MM.1S (cell line): ENCODE measurements at regions not wholly inside any gene's neighbourhood (a gene's known extent, or its start where the extent isn't known, plus 50 kb on each side); places are given as distances from the start of the nearest gene placed in this dataset.

ENCODE experiments used
- DNase-seq: peaks from one replicate; pipeline ENCODE4 v3.0.0-alpha.2; 2015
- H2AFZ ChIP-seq: fragments of 300-600 bp; sonication (generic); 2 replicates; pipeline ENCODE4 v1.6.0; 2016; ENCODE audit warnings: antibody characterized with exemption, low read length
- H3F3A ChIP-seq: fragments of 300-600 bp; sonication (generic); 2 replicates; pipeline ENCODE4 v1.6.1; 2016; ENCODE audit warnings: mild to moderate bottlenecking, antibody characterized with exemption, low read length, moderate library complexity, mixed read lengths; ENCODE audit not compliant: insufficient read depth
- H3K27ac ChIP-seq: fragments of 300-600 bp; sonication (generic); 2 replicates; pipeline ENCODE4 v1.5.1; 2016; ENCODE audit warnings: mild to moderate bottlenecking, low read length
- H3K27me3 ChIP-seq: fragments of 300-600 bp; sonication (generic); replicated peaks from 2 replicates; pipeline ENCODE4 v1.6.0; 2016; ENCODE audit warnings: low read length; ENCODE audit not compliant: insufficient read depth
- H3K36me3 ChIP-seq: fragments of 300-600 bp; sonication (generic); replicated peaks from 2 replicates; pipeline ENCODE4 v1.6.1; 2016; ENCODE audit warnings: mild to moderate bottlenecking, low read length, mixed read lengths; ENCODE audit not compliant: insufficient read depth
- H3K4me1 ChIP-seq: fragments of 300-600 bp; sonication (generic); 2 replicates; pipeline ENCODE4 v1.6.1; 2016; ENCODE audit warnings: low read length, mixed read lengths
- H3K4me2 ChIP-seq: fragments of 300-600 bp; sonication (generic); 2 replicates; pipeline ENCODE4 v1.6.0; 2016; ENCODE audit warnings: low read depth, low read length
- H3K4me3 ChIP-seq: fragments of 300-600 bp; sonication (generic); 2 replicates; pipeline ENCODE4 v1.5.1; 2016; ENCODE audit warnings: low read length, mixed read lengths
- H3K79me2 ChIP-seq: fragments of 300-600 bp; sonication (generic); 2 replicates; pipeline ENCODE4 v1.6.1; 2016; ENCODE audit warnings: mixed run types, low read length, mixed read lengths
- H3K9ac ChIP-seq: fragments of 300-600 bp; sonication (generic); 2 replicates; pipeline ENCODE4 v1.6.1; 2016; ENCODE audit warnings: low read length, mixed read lengths
- H3K9me2 ChIP-seq: fragments of 300-600 bp; sonication (generic); replicated peaks from 2 replicates; pipeline ENCODE4 v1.6.1; 2016; ENCODE audit warnings: mild to moderate bottlenecking, low read length, mixed read lengths; ENCODE audit not compliant: insufficient read depth
- H3K9me3 ChIP-seq: fragments of 300-600 bp; sonication (generic); replicated peaks from 2 replicates; pipeline ENCODE4 v1.6.1; 2016; ENCODE audit warnings: mild to moderate bottlenecking, low read length, mixed read lengths; ENCODE audit not compliant: insufficient read depth
- H4K20me1 ChIP-seq: fragments of 300-600 bp; sonication (generic); 2 replicates; pipeline ENCODE4 v1.6.1; 2016; ENCODE audit warnings: mild to moderate bottlenecking, low read length, moderate library complexity, mixed read lengths; ENCODE audit not compliant: insufficient read depth
- CTCF ChIP-seq: fragments of 300-600 bp; sonication (generic); IDR thresholded peaks from 2 replicates; pipeline ENCODE4 v1.5.1; 2016; ENCODE audit warnings: antibody characterized with exemption, low read length, mixed read lengths
- EZH2 ChIP-seq: fragments of 300-600 bp; sonication (generic); optimal IDR thresholded peaks from 2 replicates; pipeline ENCODE3; 2017; ENCODE audit warnings: low read depth, mild to moderate bottlenecking, antibody characterized with exemption, low read length, mixed read lengths
- EZH2phosphoT487 ChIP-seq: fragments of 300-600 bp; sonication (generic); IDR thresholded peaks from 2 replicates; pipeline ENCODE4 v1.6.1; 2018; ENCODE audit warnings: antibody characterized with exemption, low read length

- TF ChIP-seq EZH2 (no peak), CTCF (no peak), EZH2phosphoT487 (no peak)
- Histone ChIP-seq H3F3A (no peaks in the 10 kb centered on the region), H3K4me1 (no peaks in the 10 kb centered on the region), H3K27me3 (0 out of 2 replicates have a peak, but pooled peaks cover 6% of the 10 kb centered on the region), H3K79me2 (no peaks in the 10 kb centered on the region), H4K20me1 (no peaks in the 10 kb centered on the region), H2AFZ (no peak overlapping the region), H3K9me2 (no peaks in the 10 kb centered on the region), H3K27ac (no peak overlapping the region), H3K36me3 (no peaks in the 10 kb centered on the region), H3K9me3 (no peaks in the 10 kb centered on the region), H3K4me3 (no peak overlapping the region), H3K4me2 (no peak overlapping the region), H3K9ac (no peak overlapping the region)
- no peak for DNase-seq
Observed at GRCh38 chr17:77006971-77007649, 133.7 kb upstream of the SEC14L1 start.

GRCh38 chr17:77009877-77010276, 130.9 kb upstream of the SEC14L1 start:
- no peak for TF ChIP-seq EZH2
- TF ChIP-seq CTCF: no peak
- no peak for TF ChIP-seq EZH2phosphoT487
- no peak for DNase-seq
- H3F3A ChIP-seq: no peaks in the 10 kb centered on the region
- 0 out of 2 replicates have a peak, but pooled peaks cover 6% of the 10 kb centered on the region for H3K27me3 ChIP-seq
- no peak overlapping the region for H3K9ac ChIP-seq
- no peak overlapping the region for H2AFZ ChIP-seq
- H3K9me2 ChIP-seq: no peaks in the 10 kb centered on the region
- no peak overlapping the region for H3K4me3 ChIP-seq
- H3K4me1 ChIP-seq: no peaks in the 10 kb centered on the region
- no peak overlapping the region for H3K27ac ChIP-seq
- H3K4me2 ChIP-seq: no peak overlapping the region
- no peaks in the 10 kb centered on the region for H3K79me2 ChIP-seq
- H4K20me1 ChIP-seq: no peaks in the 10 kb centered on the region
- no peaks in the 10 kb centered on the region for H3K9me3 ChIP-seq
- H3K36me3 ChIP-seq: no peaks in the 10 kb centered on the region

GRCh38 chr17:77010667-77011066, 130.1 kb upstream of the SEC14L1 start:
- Histone ChIP-seq H3K9me2 (no peaks in the 10 kb centered on the region), H3K79me2 (no peaks in the 10 kb centered on the region), H4K20me1 (no peaks in the 10 kb centered on the region), H3F3A (no peaks in the 10 kb centered on the region), H3K4me3 (no peak overlapping the region), H3K36me3 (no peaks in the 10 kb centered on the region), H3K9me3 (no peaks in the 10 kb centered on the region), H3K4me2 (no peak overlapping the region), H3K9ac (no peak overlapping the region), H3K27ac (no peak overlapping the region), H2AFZ (no peak overlapping the region), H3K27me3 (0 out of 2 replicates have a peak, but pooled peaks cover 6% of the 10 kb centered on the region), H3K4me1 (no peaks in the 10 kb centered on the region)
- TF ChIP-seq CTCF: no peak
- TF ChIP-seq EZH2phosphoT487: no peak
- TF ChIP-seq EZH2: no peak
- no peak for DNase-seq
